ENCODE measurements at regions not wholly inside any gene's neighbourhood (a gene's known extent, or its start where the extent isn't known, plus 50 kb on each side); places are given as distances from the start of the nearest gene placed in this dataset.

DNA sequence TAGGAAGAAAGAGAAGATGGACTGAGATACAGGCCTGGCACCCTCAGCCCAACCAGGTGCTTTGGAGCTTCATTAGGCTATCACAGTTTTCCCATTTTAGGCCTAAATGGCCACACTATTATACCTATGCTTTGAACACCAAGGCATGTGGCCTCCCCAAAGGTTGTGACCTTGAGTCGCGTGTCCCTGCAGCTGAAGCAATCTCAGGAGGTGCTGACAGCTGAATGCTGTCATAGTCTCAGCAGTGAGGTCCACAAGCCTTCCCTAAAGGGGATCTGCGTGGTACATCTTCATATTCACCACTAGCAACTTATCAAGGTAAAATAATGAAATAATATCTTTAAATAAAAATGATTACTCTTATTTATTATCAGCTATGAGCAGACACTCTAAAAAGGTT, 707.9 kb upstream of the NRSN1 start:
- TF ChIP-seq ZNF530 (CRISPR knock-in tag; IDR thresholded peaks at IDR 0.05; ENCODE audit: low read depth) (no peak), TAF1 (CRISPR knock-in tag; IDR thresholded peaks at IDR 0.05) (no peak), EZH2 (conservative IDR thresholded peaks at IDR 0.05; ENCODE audit: low read depth, low read length) (no peak), SIN3A (IDR thresholded peaks at IDR 0.05; ENCODE audit: borderline replicate concordance, low read depth, low read length) (no peak), CCAR2 (optimal IDR thresholded peaks at IDR 0.05; ENCODE audit: low read depth, low read length) (no peak), KLF6 (CRISPR knock-in tag; IDR thresholded peaks at IDR 0.05) (no peak), PCBP1 (IDR thresholded peaks at IDR 0.05; ENCODE audit: borderline replicate concordance, low read depth, low read length) (no peak), SMARCC2 (IDR thresholded peaks at IDR 0.05) (no peak)
- TF ChIP-seq, protein P1, sequence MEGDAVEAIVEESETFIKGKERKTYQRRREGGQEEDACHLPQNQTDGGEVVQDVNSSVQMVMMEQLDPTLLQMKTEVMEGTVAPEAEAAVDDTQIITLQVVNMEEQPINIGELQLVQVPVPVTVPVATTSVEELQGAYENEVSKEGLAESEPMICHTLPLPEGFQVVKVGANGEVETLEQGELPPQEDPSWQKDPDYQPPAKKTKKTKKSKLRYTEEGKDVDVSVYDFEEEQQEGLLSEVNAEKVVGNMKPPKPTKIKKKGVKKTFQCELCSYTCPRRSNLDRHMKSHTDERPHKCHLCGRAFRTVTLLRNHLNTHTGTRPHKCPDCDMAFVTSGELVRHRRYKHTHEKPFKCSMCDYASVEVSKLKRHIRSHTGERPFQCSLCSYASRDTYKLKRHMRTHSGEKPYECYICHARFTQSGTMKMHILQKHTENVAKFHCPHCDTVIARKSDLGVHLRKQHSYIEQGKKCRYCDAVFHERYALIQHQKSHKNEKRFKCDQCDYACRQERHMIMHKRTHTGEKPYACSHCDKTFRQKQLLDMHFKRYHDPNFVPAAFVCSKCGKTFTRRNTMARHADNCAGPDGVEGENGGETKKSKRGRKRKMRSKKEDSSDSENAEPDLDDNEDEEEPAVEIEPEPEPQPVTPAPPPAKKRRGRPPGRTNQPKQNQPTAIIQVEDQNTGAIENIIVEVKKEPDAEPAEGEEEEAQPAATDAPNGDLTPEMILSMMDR (CRISPR knock-in tag; IDR thresholded peaks at IDR 0.05), result no peak

Data from HepG2 (cell line).